ENCODE measurements at regions not wholly inside any gene's neighbourhood (a gene's known extent, or its start where the extent isn't known, plus 50 kb on each side); places are given as distances from the start of the nearest gene placed in this dataset.

GRCh38 chr2:120681696-120682288 is 53.9 kb upstream of the GLI2 start:
- no peak for TF ChIP-seq CTCF (IDR thresholded peaks at IDR 0.05; ENCODE audit: low read depth, low read length, missing control alignments)
- no peak overlapping the region for H3K4me3 ChIP-seq (ENCODE audit: low read depth, low read length)
- no peak for DNase-seq (ENCODE audit: low read depth)

- H3K4me3 ChIP-seq (ENCODE audit: low read depth, low read length) = no peak overlapping the region
- DNase-seq (ENCODE audit: low read depth) = no peak
- no peak for TF ChIP-seq CTCF (IDR thresholded peaks at IDR 0.05; ENCODE audit: low read depth, low read length, missing control alignments)
Observed at GRCh38 chr2:120682654-120683053, 53.0 kb upstream of the GLI2 start.

GRCh38 chr2:120683081-120683480 is 52.6 kb upstream of the GLI2 start:
- no peak for TF ChIP-seq CTCF (IDR thresholded peaks at IDR 0.05; ENCODE audit: low read depth, low read length, missing control alignments)
- no peak for DNase-seq (ENCODE audit: low read depth)
- H3K4me3 ChIP-seq (ENCODE audit: low read depth, low read length) = no peak overlapping the region

DNA sequence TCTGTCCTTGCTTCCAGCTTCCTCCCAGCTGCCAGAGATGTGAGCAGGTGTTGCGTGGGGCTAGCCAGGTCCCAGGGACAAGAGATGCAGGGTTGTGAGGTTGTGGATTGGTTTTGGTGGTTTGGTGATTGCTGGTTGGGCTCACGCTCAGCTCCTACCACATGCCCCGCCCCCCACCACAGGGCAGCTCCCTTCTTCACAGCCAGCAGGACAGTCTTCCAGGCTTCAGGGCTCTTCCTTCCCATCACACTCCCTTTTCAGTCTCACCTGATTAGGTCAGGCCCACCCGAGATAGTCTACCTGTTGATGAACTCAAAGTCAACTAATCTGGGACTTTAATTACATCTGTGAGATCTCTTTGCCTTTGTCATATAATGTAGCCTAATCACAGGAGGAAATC is 52.0 kb upstream of the GLI2 start:
- no peak for TF ChIP-seq CTCF (IDR thresholded peaks at IDR 0.05; ENCODE audit: low read depth, low read length, missing control alignments)
- no peak for DNase-seq (ENCODE audit: low read depth)
- H3K4me3 ChIP-seq (ENCODE audit: low read depth, low read length) = no peak overlapping the region

GRCh38 chr2:120684289-120685065 is 51.2 kb upstream of the GLI2 start:
- H3K4me3 ChIP-seq (ENCODE audit: low read depth, low read length) = no peak overlapping the region
- TF ChIP-seq CTCF (IDR thresholded peaks at IDR 0.05; ENCODE audit: low read depth, low read length, missing control alignments) = no peak
- DNase-seq (ENCODE audit: low read depth) = no peak

GRCh38 chr2:120685066-120685973 is 50.3 kb upstream of the GLI2 start:
- H3K4me3 ChIP-seq (ENCODE audit: low read depth, low read length) = no peak overlapping the region
- no peak for DNase-seq (ENCODE audit: low read depth)
- TF ChIP-seq CTCF (IDR thresholded peaks at IDR 0.05; ENCODE audit: low read depth, low read length, missing control alignments) = no peak

Measured in GM12864 (cell line).